ENCODE measurements at regions not wholly inside any gene's neighbourhood (a gene's known extent, or its start where the extent isn't known, plus 50 kb on each side); places are given as distances from the start of the nearest gene placed in this dataset.
A peak's percentile ranks its signal among the peaks of the same experiment; 100 is the strongest.

GRCh38 chr9:82234160-82234943, 245.8 kb downstream of the SPATA31D1 start:
- no peak overlapping the region for H3K4me3 Mint-ChIP-seq
- H3K36me3 Mint-ChIP-seq (ENCODE audit: low read depth), result peaks cover 13% of the 10 kb centered on the region
- peaks cover 52% of the 10 kb centered on the region for H3K9me3 Mint-ChIP-seq
- H3K27ac Mint-ChIP-seq, result peak overlapping the region in 1 of 3 experiments; percentile 5
- H3K27me3 Mint-ChIP-seq (ENCODE audit: low read depth), result peaks cover 3% of the 10 kb centered on the region
- TF ChIP-seq, protein P1, sequence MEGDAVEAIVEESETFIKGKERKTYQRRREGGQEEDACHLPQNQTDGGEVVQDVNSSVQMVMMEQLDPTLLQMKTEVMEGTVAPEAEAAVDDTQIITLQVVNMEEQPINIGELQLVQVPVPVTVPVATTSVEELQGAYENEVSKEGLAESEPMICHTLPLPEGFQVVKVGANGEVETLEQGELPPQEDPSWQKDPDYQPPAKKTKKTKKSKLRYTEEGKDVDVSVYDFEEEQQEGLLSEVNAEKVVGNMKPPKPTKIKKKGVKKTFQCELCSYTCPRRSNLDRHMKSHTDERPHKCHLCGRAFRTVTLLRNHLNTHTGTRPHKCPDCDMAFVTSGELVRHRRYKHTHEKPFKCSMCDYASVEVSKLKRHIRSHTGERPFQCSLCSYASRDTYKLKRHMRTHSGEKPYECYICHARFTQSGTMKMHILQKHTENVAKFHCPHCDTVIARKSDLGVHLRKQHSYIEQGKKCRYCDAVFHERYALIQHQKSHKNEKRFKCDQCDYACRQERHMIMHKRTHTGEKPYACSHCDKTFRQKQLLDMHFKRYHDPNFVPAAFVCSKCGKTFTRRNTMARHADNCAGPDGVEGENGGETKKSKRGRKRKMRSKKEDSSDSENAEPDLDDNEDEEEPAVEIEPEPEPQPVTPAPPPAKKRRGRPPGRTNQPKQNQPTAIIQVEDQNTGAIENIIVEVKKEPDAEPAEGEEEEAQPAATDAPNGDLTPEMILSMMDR (IDR thresholded peaks at IDR 0.05; ENCODE audit: unreplicated experiment in 3 of 3), result no peak
- H3K4me1 Mint-ChIP-seq, result no peaks in the 10 kb centered on the region

DNA sequence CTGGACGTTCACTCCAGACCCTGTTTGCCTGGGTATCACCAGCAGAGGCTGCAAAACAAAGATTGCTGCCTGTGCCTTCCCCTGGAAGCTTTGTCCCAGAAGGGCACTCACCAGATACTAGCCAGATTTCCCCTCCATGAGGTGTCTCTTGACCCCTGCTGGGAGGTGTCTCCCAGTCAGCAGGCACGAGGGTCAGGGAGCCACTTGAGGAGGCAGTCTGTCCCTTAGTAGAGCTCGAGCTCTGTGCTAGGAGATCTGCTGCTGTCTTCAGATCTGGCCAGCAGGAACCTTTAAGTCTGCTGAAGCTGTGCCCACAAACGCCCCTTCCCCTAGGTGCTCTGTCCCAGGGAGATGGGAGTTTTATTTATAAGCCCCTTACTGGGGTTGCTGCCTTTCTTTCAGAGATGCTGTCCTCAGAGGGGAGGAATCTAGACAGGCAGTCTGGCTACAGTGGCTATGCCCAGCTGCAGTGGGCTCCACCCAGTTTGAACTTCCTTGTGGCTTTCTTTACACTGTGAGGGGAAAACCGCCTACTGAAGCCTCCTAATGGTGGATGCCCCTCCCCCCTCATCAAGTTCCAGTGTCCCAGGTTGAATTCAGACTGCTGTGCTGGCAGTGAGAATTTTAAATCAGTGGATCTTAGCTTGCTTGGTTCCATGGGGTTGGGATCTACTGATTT, 253.9 kb downstream of the SPATA31D1 start:
- peaks cover 50% of the 10 kb centered on the region for H3K9me3 Mint-ChIP-seq
- TF ChIP-seq, protein P1 (IDR thresholded peaks at IDR 0.05; ENCODE audit: unreplicated experiment in 3 of 3), result no peak
- no peaks in the 10 kb centered on the region for H3K4me1 Mint-ChIP-seq
- H3K4me3 Mint-ChIP-seq, result no peak overlapping the region
- no peaks in the 10 kb centered on the region for H3K27me3 Mint-ChIP-seq (ENCODE audit: low read depth)
- no peak overlapping the region for H3K27ac Mint-ChIP-seq
- peaks cover 7% of the 10 kb centered on the region for H3K36me3 Mint-ChIP-seq (ENCODE audit: low read depth)

DNA sequence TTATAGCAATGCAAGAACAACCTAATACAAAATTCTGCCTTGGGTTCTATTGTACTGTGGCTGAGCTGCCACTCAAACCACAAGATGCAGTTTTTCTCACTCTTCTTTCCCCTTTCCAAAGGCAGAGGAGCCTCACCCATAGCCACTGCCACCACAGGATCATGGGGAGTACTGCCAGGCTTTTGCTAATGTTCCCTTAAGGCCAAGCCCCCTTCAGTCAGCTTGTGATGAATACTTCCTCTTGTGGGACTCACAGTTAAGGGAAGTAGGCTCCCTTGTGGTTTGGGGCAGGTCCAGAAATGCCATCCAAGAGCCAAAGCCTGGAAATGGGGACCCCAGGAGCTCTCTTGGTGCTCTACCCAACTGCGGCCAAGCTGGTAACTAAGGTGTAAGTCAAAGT, 258.7 kb downstream of the SPATA31D1 start:
- Mint-ChIP-seq H3K9me3 (peaks cover 17% of the 10 kb centered on the region), H3K27ac (no peak overlapping the region)

DNA sequence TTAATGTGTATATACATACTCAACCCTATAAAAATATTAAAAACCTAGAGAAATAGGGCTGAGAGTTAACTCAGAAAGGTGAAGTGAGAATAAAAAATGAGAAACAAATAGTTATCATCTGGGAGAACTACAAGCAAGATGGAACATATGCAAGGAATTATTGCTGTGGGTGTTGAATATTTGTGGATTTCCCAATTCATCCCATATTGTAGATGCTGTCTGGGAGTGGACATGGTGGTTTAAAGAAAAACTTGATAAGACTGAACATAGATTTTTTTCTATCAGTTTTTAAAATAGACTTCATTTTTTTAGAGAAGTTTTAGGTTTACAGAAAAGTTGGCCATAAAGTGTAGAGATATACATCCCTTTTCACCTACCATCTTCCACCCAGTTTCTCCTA, 263.5 kb downstream of the SPATA31D1 start:
- no peak overlapping the region for H3K4me3 Mint-ChIP-seq
- TF ChIP-seq, protein P1 (IDR thresholded peaks at IDR 0.05; ENCODE audit: unreplicated experiment in 3 of 3), result no peak
- H3K36me3 Mint-ChIP-seq (ENCODE audit: low read depth), result no peaks in the 10 kb centered on the region
- H3K4me1 Mint-ChIP-seq, result peaks cover 6% of the 10 kb centered on the region
- peaks cover 2% of the 10 kb centered on the region for H3K9me3 Mint-ChIP-seq
- H3K27ac Mint-ChIP-seq, result no peak overlapping the region
- no peaks in the 10 kb centered on the region for H3K27me3 Mint-ChIP-seq (ENCODE audit: low read depth)

More for the DNA sequence above, 258.7 kb downstream of the SPATA31D1 start:
- H3K36me3 Mint-ChIP-seq (ENCODE audit: low read depth), result no peaks in the 10 kb centered on the region
- H3K4me3 Mint-ChIP-seq, result no peak overlapping the region
- no peaks in the 10 kb centered on the region for H3K27me3 Mint-ChIP-seq (ENCODE audit: low read depth)
- no peaks in the 10 kb centered on the region for H3K4me1 Mint-ChIP-seq
- TF ChIP-seq, protein P1 (IDR thresholded peaks at IDR 0.05; ENCODE audit: unreplicated experiment in 3 of 3), result no peak

DNA sequence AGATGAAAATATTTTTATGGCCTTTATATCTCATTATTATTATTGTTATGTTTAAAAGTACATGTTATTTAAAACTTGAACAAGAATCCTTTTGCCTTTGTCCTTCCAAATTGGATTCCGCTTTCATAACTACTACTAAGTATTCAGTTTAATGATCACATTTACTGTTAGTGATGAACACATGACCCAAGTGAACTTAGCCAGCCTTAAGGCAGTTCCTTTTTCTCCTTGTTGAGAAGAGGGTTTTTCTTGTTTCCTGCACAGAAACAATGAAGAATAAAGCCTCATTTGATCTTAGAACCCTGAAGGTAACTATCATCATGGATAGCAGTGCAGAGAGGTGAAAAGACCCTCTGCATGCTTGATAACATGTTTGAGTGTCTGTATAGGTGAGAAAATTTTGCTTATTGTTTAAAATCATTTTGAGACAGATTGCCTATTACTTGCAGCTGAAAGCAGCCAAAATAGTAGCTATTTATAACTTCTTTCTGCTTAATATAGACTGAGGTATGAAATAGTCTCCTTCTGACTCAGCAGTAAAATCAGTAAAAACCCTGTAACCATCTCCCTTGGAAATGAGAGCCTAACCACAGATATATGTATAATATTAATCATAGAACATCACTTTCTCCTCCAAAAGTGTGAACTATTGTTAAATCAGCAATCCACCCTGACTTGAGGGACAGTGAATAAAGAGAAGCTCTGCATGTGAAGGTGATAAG, 266.2 kb downstream of the SPATA31D1 start:
- peaks cover 2% of the 10 kb centered on the region for H3K9me3 Mint-ChIP-seq
- no peaks in the 10 kb centered on the region for H3K27me3 Mint-ChIP-seq (ENCODE audit: low read depth)
- no peaks in the 10 kb centered on the region for H3K36me3 Mint-ChIP-seq (ENCODE audit: low read depth)
- H3K4me1 Mint-ChIP-seq, result peaks cover 6% of the 10 kb centered on the region
- TF ChIP-seq, protein P1 (IDR thresholded peaks at IDR 0.05; ENCODE audit: unreplicated experiment in 3 of 3), result no peak
- no peak overlapping the region for H3K4me3 Mint-ChIP-seq
- H3K27ac Mint-ChIP-seq, result peak overlapping the region in 1 of 3 experiments; percentile 10

Data from nephron (organoid).